Esophagus muscularis mucosa (tissue), 3 donors: ENCODE measurements at regions not wholly inside any gene's neighbourhood (a gene's known extent, or its start where the extent isn't known, plus 50 kb on each side); places are given as distances from the start of the nearest gene placed in this dataset.

Experiments used
- EP300 ChIP-seq: sonication (generic); formaldehyde crosslinking; IDR thresholded peaks from one replicate; pipeline ENCODE4 v1.6.1; 2017; ENCODE audit warnings: antibody characterized with exemption
- TF ChIP-seq, protein P1 (sequence below), 3 experiments: fragments of 200-600 bp in 2 of 3; fragments of 450-650 bp in 1 of 3; sonication (generic) in 2 of 3; IDR thresholded peaks; one replicate each; pipeline ENCODE4 v1.5.1; 2017 to 2019; ENCODE audit warnings: antibody characterized with exemption in 3 of 3, mild to moderate bottlenecking in 2 of 3, moderate library complexity in 1 of 3

DNA sequence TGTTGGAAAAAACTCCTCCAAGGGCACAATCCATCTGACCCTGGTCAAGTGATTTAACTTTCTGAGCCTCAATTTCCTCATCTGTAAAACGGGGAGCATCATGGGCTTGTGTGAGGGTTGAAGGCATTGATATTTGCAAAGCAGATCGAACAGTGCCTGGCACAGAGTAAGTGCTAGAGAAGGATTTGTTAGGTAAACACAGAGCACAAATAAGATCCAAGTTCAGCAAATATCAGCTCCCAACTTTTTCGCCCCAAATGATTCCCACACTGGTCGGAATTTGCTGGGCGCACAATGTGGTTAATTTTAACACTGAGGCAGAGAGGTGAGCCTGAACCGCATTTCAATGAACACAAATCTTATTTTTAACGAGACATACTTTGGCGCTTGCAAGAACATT lies 76.3 kb upstream of the ATP2B2 start:
- TF ChIP-seq, protein P1, sequence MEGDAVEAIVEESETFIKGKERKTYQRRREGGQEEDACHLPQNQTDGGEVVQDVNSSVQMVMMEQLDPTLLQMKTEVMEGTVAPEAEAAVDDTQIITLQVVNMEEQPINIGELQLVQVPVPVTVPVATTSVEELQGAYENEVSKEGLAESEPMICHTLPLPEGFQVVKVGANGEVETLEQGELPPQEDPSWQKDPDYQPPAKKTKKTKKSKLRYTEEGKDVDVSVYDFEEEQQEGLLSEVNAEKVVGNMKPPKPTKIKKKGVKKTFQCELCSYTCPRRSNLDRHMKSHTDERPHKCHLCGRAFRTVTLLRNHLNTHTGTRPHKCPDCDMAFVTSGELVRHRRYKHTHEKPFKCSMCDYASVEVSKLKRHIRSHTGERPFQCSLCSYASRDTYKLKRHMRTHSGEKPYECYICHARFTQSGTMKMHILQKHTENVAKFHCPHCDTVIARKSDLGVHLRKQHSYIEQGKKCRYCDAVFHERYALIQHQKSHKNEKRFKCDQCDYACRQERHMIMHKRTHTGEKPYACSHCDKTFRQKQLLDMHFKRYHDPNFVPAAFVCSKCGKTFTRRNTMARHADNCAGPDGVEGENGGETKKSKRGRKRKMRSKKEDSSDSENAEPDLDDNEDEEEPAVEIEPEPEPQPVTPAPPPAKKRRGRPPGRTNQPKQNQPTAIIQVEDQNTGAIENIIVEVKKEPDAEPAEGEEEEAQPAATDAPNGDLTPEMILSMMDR (IDR thresholded peaks at IDR 0.05): no peak
- TF ChIP-seq EP300: no peak
